ENCODE measurements at regions not wholly inside any gene's neighbourhood (a gene's known extent, or its start where the extent isn't known, plus 50 kb on each side); places are given as distances from the start of the nearest gene placed in this dataset.

GRCh38 chr10:36464291-36464690 lies 661.1 kb upstream of the ANKRD30A start:
- Mint-ChIP-seq H3K36me3 (ENCODE audit: low read depth, unreplicated experiment) (no peaks in the 10 kb centered on the region), H3K4me1 (ENCODE audit: low read depth, unreplicated experiment) (no peaks in the 10 kb centered on the region), H3K27me3 (ENCODE audit: low read depth, unreplicated experiment) (no peaks in the 10 kb centered on the region), H3K4me3 (ENCODE audit: unreplicated experiment) (no peak overlapping the region), H3K9me3 (ENCODE audit: unreplicated experiment) (peaks cover 2% of the 10 kb centered on the region), H3K27ac (ENCODE audit: unreplicated experiment) (no peak overlapping the region)
- Histone ChIP-seq H3K9ac (ENCODE audit: low read length) (no peak overlapping the region), H3K36me3 (ENCODE audit: insufficient read depth, low read length) (no peaks in the 10 kb centered on the region), H3K27me3 (ENCODE audit: insufficient read depth, low read length) (no peaks in the 10 kb centered on the region), H2AFZ (ENCODE audit: low read depth, low read length) (no peak overlapping the region), H3K4me2 (ENCODE audit: low read length) (no peak overlapping the region), H3K4me1 (ENCODE audit: insufficient read depth, low read length) (peaks cover 2% of the 10 kb centered on the region), H3K27ac (ENCODE audit: low read depth, low read length) (no peak overlapping the region), H3K79me2 (ENCODE audit: insufficient read depth, low read length) (no peaks in the 10 kb centered on the region), H4K20me1 (ENCODE audit: insufficient read depth, low read length) (no peaks in the 10 kb centered on the region), H3K4me3 (ENCODE audit: insufficient read depth, low read depth, low read length) (no peak overlapping the region), H3K9me3 (ENCODE audit: insufficient read depth, low read depth, low read length) (no peaks in the 10 kb centered on the region)
- no peak for DNase-seq (ENCODE audit: low read depth)
- FAIRE-seq: no peak
- TF ChIP-seq EZH2 (IDR thresholded peaks at IDR 0.05; ENCODE audit: insufficient read depth, low read length): no peak
- TF ChIP-seq CTCF (IDR thresholded peaks at IDR 0.05; ENCODE audit: insufficient read depth, low read depth, low read length): no peak

DNA sequence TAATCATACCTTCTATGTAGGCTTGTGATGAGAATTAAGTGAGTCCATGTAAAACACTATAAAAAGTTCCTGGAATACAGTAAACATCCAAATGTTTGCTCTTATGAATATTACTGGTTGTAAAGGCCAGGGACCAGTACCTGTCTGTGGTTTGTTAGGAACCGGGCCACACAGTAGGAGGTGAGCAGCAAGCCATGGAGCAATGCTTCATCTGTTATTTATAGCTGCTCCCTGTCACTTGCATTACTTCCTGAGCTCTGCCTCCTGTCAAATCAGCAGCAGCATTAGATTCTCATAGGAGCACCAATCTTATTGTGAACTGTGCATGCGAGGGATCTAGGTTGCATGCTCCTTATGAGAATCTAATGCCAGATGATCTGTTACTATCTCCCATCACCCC lies 662.0 kb upstream of the ANKRD30A start:
- H3K9me3 Mint-ChIP-seq (ENCODE audit: unreplicated experiment): peaks cover 5% of the 10 kb centered on the region

More for the DNA sequence above, 662.0 kb upstream of the ANKRD30A start:
- no peak overlapping the region for H2AFZ ChIP-seq (ENCODE audit: low read depth, low read length)
- no peaks in the 10 kb centered on the region for H3K4me1 Mint-ChIP-seq (ENCODE audit: low read depth, unreplicated experiment)
- DNase-seq (ENCODE audit: low read depth): no peak
- no peaks in the 10 kb centered on the region for H3K9me3 ChIP-seq (ENCODE audit: insufficient read depth, low read depth, low read length)
- no peak for TF ChIP-seq EZH2 (IDR thresholded peaks at IDR 0.05; ENCODE audit: insufficient read depth, low read length)
- TF ChIP-seq CTCF (IDR thresholded peaks at IDR 0.05; ENCODE audit: insufficient read depth, low read depth, low read length): no peak
- no peak overlapping the region for H3K4me2 ChIP-seq (ENCODE audit: low read length)
- no peaks in the 10 kb centered on the region for H3K27me3 Mint-ChIP-seq (ENCODE audit: low read depth, unreplicated experiment)
- no peak for FAIRE-seq
- H3K27ac ChIP-seq (ENCODE audit: low read depth, low read length): no peak overlapping the region
- no peak overlapping the region for H3K4me3 ChIP-seq (ENCODE audit: insufficient read depth, low read depth, low read length)
- H3K9ac ChIP-seq (ENCODE audit: low read length): no peak overlapping the region
- H3K4me3 Mint-ChIP-seq (ENCODE audit: unreplicated experiment): no peak overlapping the region
- no peaks in the 10 kb centered on the region for H4K20me1 ChIP-seq (ENCODE audit: insufficient read depth, low read length)
- H3K27me3 ChIP-seq (ENCODE audit: insufficient read depth, low read length): no peaks in the 10 kb centered on the region
- no peaks in the 10 kb centered on the region for H3K36me3 Mint-ChIP-seq (ENCODE audit: low read depth, unreplicated experiment)
- no peaks in the 10 kb centered on the region for H3K79me2 ChIP-seq (ENCODE audit: insufficient read depth, low read length)
- H3K27ac Mint-ChIP-seq (ENCODE audit: unreplicated experiment): no peak overlapping the region
- no peaks in the 10 kb centered on the region for H3K36me3 ChIP-seq (ENCODE audit: insufficient read depth, low read length)
- H3K4me1 ChIP-seq (ENCODE audit: insufficient read depth, low read length): no peaks in the 10 kb centered on the region

Data from astrocyte (in vitro differentiated cells and primary cell).